ENCODE measurements at regions not wholly inside any gene's neighbourhood (a gene's known extent, or its start where the extent isn't known, plus 50 kb on each side); places are given as distances from the start of the nearest gene placed in this dataset.

DNA sequence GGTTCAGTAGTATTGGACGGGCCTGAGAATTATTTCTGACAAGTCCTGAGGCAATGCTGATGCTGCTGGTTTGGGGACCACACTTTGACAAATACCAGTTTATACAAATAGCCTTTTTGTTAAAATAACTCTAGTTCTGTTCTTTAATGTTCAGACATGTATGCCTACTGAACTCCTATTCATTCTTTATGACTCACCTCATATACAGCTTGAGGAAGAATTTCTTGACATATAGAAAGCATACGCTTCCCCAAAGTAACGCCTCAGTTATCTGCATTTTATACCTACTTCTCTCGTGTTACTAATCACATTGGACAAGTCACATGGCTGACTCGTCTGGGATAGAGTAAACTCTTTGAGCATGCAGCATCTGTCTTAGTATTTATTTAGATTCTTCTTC, 145.4 kb upstream of the GOLIM4 start:
- no peak for DNase-seq (ENCODE audit: low read depth in 1 of 2, low spot score in 1 of 2)
- TF ChIP-seq, protein P1, sequence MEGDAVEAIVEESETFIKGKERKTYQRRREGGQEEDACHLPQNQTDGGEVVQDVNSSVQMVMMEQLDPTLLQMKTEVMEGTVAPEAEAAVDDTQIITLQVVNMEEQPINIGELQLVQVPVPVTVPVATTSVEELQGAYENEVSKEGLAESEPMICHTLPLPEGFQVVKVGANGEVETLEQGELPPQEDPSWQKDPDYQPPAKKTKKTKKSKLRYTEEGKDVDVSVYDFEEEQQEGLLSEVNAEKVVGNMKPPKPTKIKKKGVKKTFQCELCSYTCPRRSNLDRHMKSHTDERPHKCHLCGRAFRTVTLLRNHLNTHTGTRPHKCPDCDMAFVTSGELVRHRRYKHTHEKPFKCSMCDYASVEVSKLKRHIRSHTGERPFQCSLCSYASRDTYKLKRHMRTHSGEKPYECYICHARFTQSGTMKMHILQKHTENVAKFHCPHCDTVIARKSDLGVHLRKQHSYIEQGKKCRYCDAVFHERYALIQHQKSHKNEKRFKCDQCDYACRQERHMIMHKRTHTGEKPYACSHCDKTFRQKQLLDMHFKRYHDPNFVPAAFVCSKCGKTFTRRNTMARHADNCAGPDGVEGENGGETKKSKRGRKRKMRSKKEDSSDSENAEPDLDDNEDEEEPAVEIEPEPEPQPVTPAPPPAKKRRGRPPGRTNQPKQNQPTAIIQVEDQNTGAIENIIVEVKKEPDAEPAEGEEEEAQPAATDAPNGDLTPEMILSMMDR (IDR thresholded peaks at IDR 0.05; ENCODE audit: insufficient read depth, low read length) = no peak
- TF ChIP-seq GABPA (IDR thresholded peaks at IDR 0.05; ENCODE audit: low read depth) (no peak), POLR2AphosphoS5 (IDR thresholded peaks at IDR 0.05; ENCODE audit: low read depth) (no peak), SPI1 (IDR thresholded peaks at IDR 0.05; ENCODE audit: borderline replicate concordance, low read depth) (no peak)
- TF ChIP-seq, protein P2, sequence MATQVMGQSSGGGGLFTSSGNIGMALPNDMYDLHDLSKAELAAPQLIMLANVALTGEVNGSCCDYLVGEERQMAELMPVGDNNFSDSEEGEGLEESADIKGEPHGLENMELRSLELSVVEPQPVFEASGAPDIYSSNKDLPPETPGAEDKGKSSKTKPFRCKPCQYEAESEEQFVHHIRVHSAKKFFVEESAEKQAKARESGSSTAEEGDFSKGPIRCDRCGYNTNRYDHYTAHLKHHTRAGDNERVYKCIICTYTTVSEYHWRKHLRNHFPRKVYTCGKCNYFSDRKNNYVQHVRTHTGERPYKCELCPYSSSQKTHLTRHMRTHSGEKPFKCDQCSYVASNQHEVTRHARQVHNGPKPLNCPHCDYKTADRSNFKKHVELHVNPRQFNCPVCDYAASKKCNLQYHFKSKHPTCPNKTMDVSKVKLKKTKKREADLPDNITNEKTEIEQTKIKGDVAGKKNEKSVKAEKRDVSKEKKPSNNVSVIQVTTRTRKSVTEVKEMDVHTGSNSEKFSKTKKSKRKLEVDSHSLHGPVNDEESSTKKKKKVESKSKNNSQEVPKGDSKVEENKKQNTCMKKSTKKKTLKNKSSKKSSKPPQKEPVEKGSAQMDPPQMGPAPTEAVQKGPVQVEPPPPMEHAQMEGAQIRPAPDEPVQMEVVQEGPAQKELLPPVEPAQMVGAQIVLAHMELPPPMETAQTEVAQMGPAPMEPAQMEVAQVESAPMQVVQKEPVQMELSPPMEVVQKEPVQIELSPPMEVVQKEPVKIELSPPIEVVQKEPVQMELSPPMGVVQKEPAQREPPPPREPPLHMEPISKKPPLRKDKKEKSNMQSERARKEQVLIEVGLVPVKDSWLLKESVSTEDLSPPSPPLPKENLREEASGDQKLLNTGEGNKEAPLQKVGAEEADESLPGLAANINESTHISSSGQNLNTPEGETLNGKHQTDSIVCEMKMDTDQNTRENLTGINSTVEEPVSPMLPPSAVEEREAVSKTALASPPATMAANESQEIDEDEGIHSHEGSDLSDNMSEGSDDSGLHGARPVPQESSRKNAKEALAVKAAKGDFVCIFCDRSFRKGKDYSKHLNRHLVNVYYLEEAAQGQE (IDR thresholded peaks at IDR 0.05; ENCODE audit: insufficient replicate concordance, low read depth) = no peak
- Histone ChIP-seq H3K27me3 (ENCODE audit: insufficient read depth, poor library complexity, severe bottlenecking) (peaks cover 4% of the 10 kb centered on the region), H3K27ac (replicated peaks) (no peak overlapping the region), H3K4me3 (replicated peaks; ENCODE audit: insufficient read depth, low read length) (no peak overlapping the region)

DNA sequence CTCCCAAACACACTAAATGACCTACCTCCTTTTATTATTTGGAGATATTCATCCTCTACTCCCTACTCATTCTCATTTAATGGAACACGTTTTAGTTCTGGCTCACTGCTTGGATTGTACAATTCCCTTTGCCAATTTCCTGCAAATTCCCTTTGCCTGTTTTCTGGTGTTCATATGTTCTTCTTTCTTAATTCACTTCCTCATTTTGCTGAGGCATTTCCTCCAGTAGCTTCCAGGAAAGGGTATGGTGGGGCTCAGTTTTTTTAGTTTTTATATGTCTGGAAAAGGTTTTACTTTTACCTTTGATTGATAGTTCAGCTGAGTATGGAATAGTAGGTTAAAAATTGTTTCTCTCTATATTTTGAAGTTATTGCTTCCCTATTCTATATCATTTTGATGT, 143.6 kb upstream of the GOLIM4 start:
- H3K27ac ChIP-seq (replicated peaks) = no peak overlapping the region
- no peak for DNase-seq (ENCODE audit: low read depth in 1 of 2, low spot score in 1 of 2)
- H3K4me3 ChIP-seq (replicated peaks; ENCODE audit: insufficient read depth, low read length) = no peak overlapping the region
- peak; percentile 92 for TF ChIP-seq SPI1 (IDR thresholded peaks at IDR 0.05; ENCODE audit: borderline replicate concordance, low read depth)
- TF ChIP-seq, protein P1 (IDR thresholded peaks at IDR 0.05; ENCODE audit: insufficient read depth, low read length) = no peak
- peaks cover 4% of the 10 kb centered on the region for H3K27me3 ChIP-seq (ENCODE audit: insufficient read depth, poor library complexity, severe bottlenecking)

DNA sequence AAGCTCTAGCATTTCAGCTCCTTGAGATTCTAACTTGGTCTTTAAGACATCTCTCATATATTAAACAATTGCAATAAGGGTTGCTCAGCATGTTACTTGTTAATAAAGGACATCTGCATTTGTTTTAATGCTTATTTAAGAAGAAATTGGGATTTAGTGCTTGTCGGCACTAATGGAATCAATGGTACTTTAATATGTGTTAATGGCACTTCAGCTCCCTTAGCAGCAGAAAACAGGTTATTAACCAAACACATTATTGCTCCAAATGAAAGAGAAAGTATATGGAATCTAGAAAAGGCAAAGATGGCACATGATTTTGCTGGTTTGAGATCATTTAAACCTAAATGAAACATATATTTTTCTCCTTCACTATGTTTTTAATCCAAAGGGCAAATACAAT, 137.3 kb upstream of the GOLIM4 start:
- no peak overlapping the region for H3K4me3 ChIP-seq (replicated peaks; ENCODE audit: insufficient read depth, low read length)
- no peak for DNase-seq (ENCODE audit: low read depth in 1 of 2, low spot score in 1 of 2)
- no peak overlapping the region for H3K27ac ChIP-seq (replicated peaks)
- TF ChIP-seq POLR2AphosphoS5 (IDR thresholded peaks at IDR 0.05; ENCODE audit: low read depth) (no peak), SPI1 (IDR thresholded peaks at IDR 0.05; ENCODE audit: borderline replicate concordance, low read depth) (no peak), GABPA (IDR thresholded peaks at IDR 0.05; ENCODE audit: low read depth) (no peak)
- TF ChIP-seq, protein P1 (IDR thresholded peaks at IDR 0.05; ENCODE audit: insufficient read depth, low read length) = no peak
- TF ChIP-seq, protein P2 (IDR thresholded peaks at IDR 0.05; ENCODE audit: insufficient replicate concordance, low read depth) = no peak
- no peaks in the 10 kb centered on the region for H3K27me3 ChIP-seq (ENCODE audit: insufficient read depth, poor library complexity, severe bottlenecking)

DNA sequence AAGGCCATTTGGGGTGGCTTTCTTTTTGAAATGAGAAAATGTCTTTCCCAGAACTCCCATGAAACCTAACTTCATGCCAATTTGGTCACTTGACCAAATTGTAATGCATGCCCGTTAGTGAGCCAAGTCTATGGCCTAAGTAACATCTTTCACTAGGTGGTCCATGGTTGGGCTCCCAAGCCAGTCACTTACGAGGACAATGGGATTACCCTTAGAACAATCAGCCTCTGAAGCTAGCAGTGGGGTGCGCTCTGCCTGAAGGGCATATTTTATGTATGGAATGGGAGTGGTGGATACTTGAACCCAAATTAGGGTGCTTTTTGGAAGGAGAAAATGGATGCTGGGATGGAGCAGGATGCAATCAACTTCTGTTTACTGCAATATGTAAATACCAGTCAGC, 127.4 kb upstream of the GOLIM4 start:
- no peak for DNase-seq (ENCODE audit: low read depth in 1 of 2, low spot score in 1 of 2)
- Histone ChIP-seq H3K27me3 (ENCODE audit: insufficient read depth, poor library complexity, severe bottlenecking) (no peaks in the 10 kb centered on the region), H3K27ac (replicated peaks) (no peak overlapping the region), H3K4me3 (replicated peaks; ENCODE audit: insufficient read depth, low read length) (no peak overlapping the region)
- TF ChIP-seq, protein P2 (IDR thresholded peaks at IDR 0.05; ENCODE audit: insufficient replicate concordance, low read depth) = no peak
- no peak for TF ChIP-seq SPI1 (IDR thresholded peaks at IDR 0.05; ENCODE audit: borderline replicate concordance, low read depth)
- no peak for TF ChIP-seq GABPA (IDR thresholded peaks at IDR 0.05; ENCODE audit: low read depth)
- TF ChIP-seq, protein P1 (IDR thresholded peaks at IDR 0.05; ENCODE audit: insufficient read depth, low read length) = no peak
- TF ChIP-seq POLR2AphosphoS5 (IDR thresholded peaks at IDR 0.05; ENCODE audit: low read depth) = no peak

Measured in HL-60 (cell line).